Endodermal cell (in vitro differentiated cells): ENCODE measurements at regions not wholly inside any gene's neighbourhood (a gene's known extent, or its start where the extent isn't known, plus 50 kb on each side); places are given as distances from the start of the nearest gene placed in this dataset.

Source experiments
- DNase-seq: peaks from one replicate; pipeline ENCODE4 v3.0.0-alpha.2; 2017
- H3K27ac ChIP-seq: 2 replicates; pipeline ENCODE4 v1.5.1; 2013; ENCODE audit warnings: mild to moderate bottlenecking, low read depth, low read length, moderate library complexity
- H3K27me3 ChIP-seq: 2 replicates; pipeline ENCODE4 v1.6.1; 2013; ENCODE audit warnings: mild to moderate bottlenecking, low read length, moderate library complexity; ENCODE audit not compliant: insufficient read depth, control insufficient read depth, poor library complexity, severe bottlenecking
- H3K36me3 ChIP-seq: 2 replicates; pipeline ENCODE4 v1.7.0; 2013; ENCODE audit warnings: mild to moderate bottlenecking, low read length, moderate library complexity; ENCODE audit not compliant: control insufficient read depth, insufficient read depth
- H3K4me1 ChIP-seq: one replicate; pipeline ENCODE4 v1.7.0; 2013; ENCODE audit warnings: low read length; ENCODE audit not compliant: control insufficient read depth, insufficient read depth
- H3K4me3 ChIP-seq: 2 replicates; pipeline ENCODE4 v1.5.1; 2013; ENCODE audit warnings: mild to moderate bottlenecking, low read length, moderate library complexity
- H3K9ac ChIP-seq: 2 replicates; pipeline ENCODE4 v1.6.1; 2013; ENCODE audit warnings: mild to moderate bottlenecking, low read length, moderate library complexity; ENCODE audit not compliant: poor library complexity, severe bottlenecking; ENCODE audit errors: extremely low read depth
- H3K9me3 ChIP-seq: 2 replicates; pipeline ENCODE4 v1.6.1; 2013; ENCODE audit warnings: mild to moderate bottlenecking, low read length, moderate library complexity; ENCODE audit not compliant: control insufficient read depth
- H3K27ac Mint-ChIP-seq: 2 replicates; pipeline ENCODE4 v1.8.0; 2020; ENCODE audit warnings: mixed read lengths
- H3K27me3 Mint-ChIP-seq: 2 replicates; pipeline ENCODE4 v1.8.0; 2021; ENCODE audit warnings: mild to moderate bottlenecking, mixed read lengths; ENCODE audit not compliant: insufficient read depth
- H3K36me3 Mint-ChIP-seq: 2 replicates; pipeline ENCODE4 v1.8.0; 2020; ENCODE audit warnings: low read depth, mixed read lengths
- H3K4me1 Mint-ChIP-seq: 2 replicates; pipeline ENCODE4 v1.8.0; 2020; ENCODE audit warnings: mixed read lengths
- H3K4me3 Mint-ChIP-seq: 2 replicates; pipeline ENCODE4 v1.8.0; 2020; ENCODE audit warnings: mild to moderate bottlenecking, moderate library complexity, mixed read lengths
- H3K9me3 Mint-ChIP-seq: 2 replicates; pipeline ENCODE4 v1.8.0; 2020; ENCODE audit warnings: mild to moderate bottlenecking, mixed read lengths
- WGBS, 2 experiments: methylation state at CpG; one replicate each; pipeline versions ENCODE4 v1.1.5 to v1.1.7; 2013; ENCODE audit warnings: missing lambda C conversion rate in 2 of 2, mixed read lengths in 1 of 2; ENCODE audit not compliant: insufficient coverage in 1 of 2, insufficient read length in 1 of 2; 5-methylcytosine and 5-hydroxymethylcytosine counted together
- TF ChIP-seq, protein P1 (sequence below): fragments of 200-600 bp; sonication (generic); conservative IDR thresholded peaks from 2 replicates; pipeline ENCODE4 v1.5.0; 2021; ENCODE audit warnings: antibody characterized with exemption, mild to moderate bottlenecking

DNA sequence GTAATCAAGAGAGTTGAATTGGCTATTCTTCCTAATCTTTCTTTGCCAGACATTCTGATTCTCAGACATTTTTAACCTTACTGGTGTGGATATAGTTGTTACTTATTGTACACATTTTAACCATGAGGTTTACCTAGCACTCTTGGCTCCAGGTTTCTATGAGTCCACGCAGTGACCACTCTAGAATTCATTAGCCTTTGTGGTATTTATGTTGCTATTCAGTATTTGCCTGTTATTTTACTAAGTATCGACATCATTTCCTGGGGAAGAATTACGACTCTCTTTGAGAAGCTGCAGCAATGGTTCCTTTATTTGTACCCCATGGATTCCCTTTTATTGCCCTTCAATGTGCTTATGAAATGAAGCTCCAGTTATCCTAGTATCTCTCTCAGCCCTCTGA lies 120.7 kb downstream of the RDH14 start:
- Histone ChIP-seq H3K9me3 (no peaks in the 10 kb centered on the region), H3K4me1 (no peaks in the 10 kb centered on the region), H3K36me3 (no peaks in the 10 kb centered on the region), H3K27ac (no peak overlapping the region), H3K27me3 (no peaks in the 10 kb centered on the region), H3K9ac (no peak overlapping the region), H3K4me3 (no peak overlapping the region)
- Mint-ChIP-seq H3K4me1 (no peaks in the 10 kb centered on the region), H3K4me3 (no peak overlapping the region), H3K27ac (no peak overlapping the region), H3K9me3 (no peaks in the 10 kb centered on the region), H3K36me3 (no peaks in the 10 kb centered on the region), H3K27me3 (no peaks in the 10 kb centered on the region)
- TF ChIP-seq, protein P1, sequence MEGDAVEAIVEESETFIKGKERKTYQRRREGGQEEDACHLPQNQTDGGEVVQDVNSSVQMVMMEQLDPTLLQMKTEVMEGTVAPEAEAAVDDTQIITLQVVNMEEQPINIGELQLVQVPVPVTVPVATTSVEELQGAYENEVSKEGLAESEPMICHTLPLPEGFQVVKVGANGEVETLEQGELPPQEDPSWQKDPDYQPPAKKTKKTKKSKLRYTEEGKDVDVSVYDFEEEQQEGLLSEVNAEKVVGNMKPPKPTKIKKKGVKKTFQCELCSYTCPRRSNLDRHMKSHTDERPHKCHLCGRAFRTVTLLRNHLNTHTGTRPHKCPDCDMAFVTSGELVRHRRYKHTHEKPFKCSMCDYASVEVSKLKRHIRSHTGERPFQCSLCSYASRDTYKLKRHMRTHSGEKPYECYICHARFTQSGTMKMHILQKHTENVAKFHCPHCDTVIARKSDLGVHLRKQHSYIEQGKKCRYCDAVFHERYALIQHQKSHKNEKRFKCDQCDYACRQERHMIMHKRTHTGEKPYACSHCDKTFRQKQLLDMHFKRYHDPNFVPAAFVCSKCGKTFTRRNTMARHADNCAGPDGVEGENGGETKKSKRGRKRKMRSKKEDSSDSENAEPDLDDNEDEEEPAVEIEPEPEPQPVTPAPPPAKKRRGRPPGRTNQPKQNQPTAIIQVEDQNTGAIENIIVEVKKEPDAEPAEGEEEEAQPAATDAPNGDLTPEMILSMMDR = no peak
- WGBS, 2 experiments = 92 to 93% methylated on average over 3 of the region's 3 CpGs
- no peak for DNase-seq

DNA sequence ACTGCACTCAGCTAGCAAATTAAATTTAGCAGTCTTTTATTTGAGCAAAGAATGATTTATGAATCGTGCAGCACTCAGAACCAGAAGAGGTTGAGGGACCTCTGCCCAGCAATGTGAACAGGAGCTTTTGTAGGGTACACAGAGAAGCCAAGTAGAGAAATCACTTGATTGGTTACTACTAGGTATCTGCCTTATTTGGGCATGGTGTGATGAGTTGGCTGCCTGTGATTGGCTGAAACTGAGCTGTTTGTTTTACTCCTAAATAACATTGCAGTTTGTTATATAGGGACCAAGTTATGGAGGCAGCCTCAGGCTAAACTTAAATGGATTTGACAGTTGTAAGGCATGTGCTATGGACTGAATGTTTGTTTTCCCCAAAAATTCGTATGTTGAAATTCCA lies 122.5 kb downstream of the RDH14 start:
- Mint-ChIP-seq H3K27me3 (no peaks in the 10 kb centered on the region), H3K9me3 (no peaks in the 10 kb centered on the region), H3K4me3 (no peak overlapping the region), H3K4me1 (no peaks in the 10 kb centered on the region), H3K27ac (no peak overlapping the region), H3K36me3 (no peaks in the 10 kb centered on the region)
- H3K27ac ChIP-seq = no peak overlapping the region
- 80 to 90% methylated on average over 2 of the region's 2 CpGs for WGBS, 2 experiments
- H3K4me1 ChIP-seq = no peaks in the 10 kb centered on the region
- no peaks in the 10 kb centered on the region for H3K9me3 ChIP-seq
- no peak overlapping the region for H3K9ac ChIP-seq
- TF ChIP-seq, protein P1 = no peak
- DNase-seq = no peak
- no peaks in the 10 kb centered on the region for H3K27me3 ChIP-seq
- no peaks in the 10 kb centered on the region for H3K36me3 ChIP-seq
- H3K4me3 ChIP-seq = no peak overlapping the region

DNA sequence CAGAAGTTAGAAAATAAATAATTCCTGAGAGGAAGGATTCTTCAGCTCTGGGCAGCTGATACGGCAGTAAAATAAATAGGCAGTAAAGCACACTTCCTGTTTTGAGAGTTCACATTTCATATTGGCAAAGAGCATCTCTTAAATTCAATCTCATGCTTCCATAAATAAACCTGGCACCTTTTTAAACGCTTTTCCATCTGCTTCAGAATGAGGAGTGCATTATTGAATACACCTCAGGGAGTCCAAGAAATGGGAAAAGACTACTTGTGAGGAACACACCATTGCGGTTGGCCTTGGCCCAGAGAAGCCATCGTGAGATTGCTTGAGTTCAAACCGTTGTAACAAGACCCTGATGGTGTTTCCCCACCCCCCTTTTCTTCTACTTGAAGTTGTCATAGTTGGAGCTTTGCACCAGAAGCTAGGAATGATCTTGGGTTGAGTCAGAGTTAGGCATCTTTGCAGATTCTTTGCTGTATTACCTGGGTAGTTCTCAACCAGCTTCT lies 123.9 kb downstream of the RDH14 start:
- Mint-ChIP-seq H3K36me3 (no peaks in the 10 kb centered on the region), H3K9me3 (no peaks in the 10 kb centered on the region), H3K4me1 (no peaks in the 10 kb centered on the region), H3K4me3 (no peak overlapping the region), H3K27ac (no peak overlapping the region), H3K27me3 (no peaks in the 10 kb centered on the region)
- no peaks in the 10 kb centered on the region for H3K36me3 ChIP-seq
- TF ChIP-seq, protein P1 = no peak
- H3K9ac ChIP-seq = no peak overlapping the region
- WGBS, 2 experiments = 90 to 95% methylated on average over 2 to 5 of the region's 5 CpGs
- H3K27me3 ChIP-seq = no peaks in the 10 kb centered on the region
- no peaks in the 10 kb centered on the region for H3K9me3 ChIP-seq
- no peak overlapping the region for H3K27ac ChIP-seq
- no peak for DNase-seq
- H3K4me3 ChIP-seq = no peak overlapping the region
- H3K4me1 ChIP-seq = no peaks in the 10 kb centered on the region
